ENCODE measurements at regions not wholly inside any gene's neighbourhood (a gene's known extent, or its start where the extent isn't known, plus 50 kb on each side); places are given as distances from the start of the nearest gene placed in this dataset.

- WGBS, 2 donors = 72 to 92% methylated on average over 2 of the region's 2 CpGs
- TF ChIP-seq CTCF (IDR thresholded peaks at IDR 0.05) (no peak), POLR2A (IDR thresholded peaks at IDR 0.05) (no peak)
- Histone ChIP-seq H3K4me1 (no peaks in the 10 kb centered on the region), H3K36me3 (no peaks in the 10 kb centered on the region), H3K9me3 (peaks cover 0 to 10% (median 0%) of the 10 kb centered on the region in 3 donors), H3K27ac (no peak overlapping the region), H3K4me3 (no peak overlapping the region), H3K27me3 (no peaks in the 10 kb centered on the region)
- intact Hi-C loops (cut with DNase I) = no loop called here
- DNase-seq = no peak
Observed at GRCh38 chr11:109023036-109023435, 358.2 kb downstream of the DDX10 start.

GRCh38 chr11:109026891-109027489 is 362.1 kb downstream of the DDX10 start:
- intact Hi-C loops (cut with DNase I) = no loop called here
- 13 to 36% methylated on average over 1 of the region's 1 CpG for WGBS, 2 donors
- TF ChIP-seq POLR2A (IDR thresholded peaks at IDR 0.05) (no peak), CTCF (IDR thresholded peaks at IDR 0.05) (no peak)

GRCh38 chr11:109027851-109028250 is 363.0 kb downstream of the DDX10 start:
- WGBS, 2 donors = 64 to 65% methylated on average over 2 of the region's 2 CpGs
- intact Hi-C loops (cut with DNase I) = no loop called here
- Histone ChIP-seq H3K27me3 (no peaks in the 10 kb centered on the region), H3K4me1 (peaks cover 0 to 10% (median 0%) of the 10 kb centered on the region in 3 donors), H3K9me3 (peaks cover 0 to 10% (median 0%) of the 10 kb centered on the region in 3 donors), H3K4me3 (no peak overlapping the region), H3K36me3 (no peaks in the 10 kb centered on the region), H3K27ac (no peak overlapping the region)
- DNase-seq = no peak
- no peak for TF ChIP-seq CTCF (IDR thresholded peaks at IDR 0.05)
- no peak for TF ChIP-seq POLR2A (IDR thresholded peaks at IDR 0.05)

More at GRCh38 chr11:109026891-109027489, 362.1 kb downstream of the DDX10 start:
- Histone ChIP-seq H3K36me3 (no peaks in the 10 kb centered on the region), H3K4me3 (no peak overlapping the region), H3K9me3 (peaks cover 0 to 10% (median 0%) of the 10 kb centered on the region in 3 donors), H3K4me1 (peaks cover 0 to under 1% (median 0%) of the 10 kb centered on the region in 3 donors), H3K27me3 (no peaks in the 10 kb centered on the region), H3K27ac (no peak overlapping the region)
- DNase-seq = no peak

- TF ChIP-seq CTCF (IDR thresholded peaks at IDR 0.05) (no peak), POLR2A (IDR thresholded peaks at IDR 0.05) (no peak)
- H3K36me3 ChIP-seq = no peaks in the 10 kb centered on the region
- H3K27ac ChIP-seq = no peak overlapping the region
- H3K4me1 ChIP-seq = peaks cover 0 to 25% (median 0%) of the 10 kb centered on the region in 3 donors
- intact Hi-C loops (cut with DNase I) = no loop called here
- WGBS, 2 donors = 63 to 64% methylated on average over 5 of the region's 5 CpGs
- DNase-seq = no peak
- H3K4me3 ChIP-seq = no peak overlapping the region
- no peaks in the 10 kb centered on the region for H3K27me3 ChIP-seq
- H3K9me3 ChIP-seq = peaks cover 0 to 4% (median 0%) of the 10 kb centered on the region in 3 donors
Observed at GRCh38 chr11:109029927-109030326, 365.1 kb downstream of the DDX10 start.

GRCh38 chr11:109033627-109034338 is 368.9 kb downstream of the DDX10 start:
- Histone ChIP-seq H3K4me1 (peaks cover 3 to 40% (median 4%) of the 10 kb centered on the region in 3 donors), H3K4me3 (no peak overlapping the region), H3K27me3 (no peaks in the 10 kb centered on the region), H3K36me3 (no peaks in the 10 kb centered on the region), H3K9me3 (no peaks in the 10 kb centered on the region), H3K27ac (no peak overlapping the region)
- no peak for TF ChIP-seq POLR2A (IDR thresholded peaks at IDR 0.05)
- no peak for TF ChIP-seq CTCF (IDR thresholded peaks at IDR 0.05)
- 65 to 73% methylated on average over 2 of the region's 2 CpGs for WGBS, 2 donors
- intact Hi-C loops (cut with DNase I) = no loop called here
- DNase-seq = no peak

Data from esophagus squamous epithelium (tissue), 5 donors.